Mesenchymal stem cell (in vitro differentiated cells and primary cell): ENCODE measurements at regions not wholly inside any gene's neighbourhood (a gene's known extent, or its start where the extent isn't known, plus 50 kb on each side); places are given as distances from the start of the nearest gene placed in this dataset.

ENCODE experiments used
- DNase-seq: peaks from one replicate; pipeline ENCODE4 v3.0.0-alpha.2; 2013
- H2AFZ ChIP-seq: one replicate; pipeline ENCODE4 v1.6.1; 2013; ENCODE audit warnings: low read depth, mild to moderate bottlenecking, control low read depth, inconsistent platforms, low read length, moderate library complexity
- H2AK5ac ChIP-seq: 2 replicates; pipeline ENCODE4 v1.6.1; 2013; ENCODE audit warnings: low read length, moderate library complexity, mild to moderate bottlenecking, inconsistent platforms; ENCODE audit not compliant: severe bottlenecking
- H2BK120ac ChIP-seq: one replicate; pipeline ENCODE4 v1.6.1; 2013; ENCODE audit warnings: low read depth, mild to moderate bottlenecking, inconsistent platforms, low read length, moderate library complexity
- H2BK12ac ChIP-seq, 2 experiments: one replicate each; pipeline ENCODE4 v1.6.1; 2013; ENCODE audit warnings: inconsistent platforms in 2 of 2, low read length in 2 of 2, mild to moderate bottlenecking in 2 of 2, moderate library complexity in 2 of 2, control low read depth in 1 of 2
- H2BK15ac ChIP-seq: one replicate; pipeline ENCODE4 v1.6.1; 2013; ENCODE audit warnings: mild to moderate bottlenecking, low read depth, inconsistent platforms; ENCODE audit not compliant: poor library complexity, severe bottlenecking
- H2BK5ac ChIP-seq: 2 replicates; pipeline ENCODE4 v1.6.1; 2013; ENCODE audit warnings: low read depth, mild to moderate bottlenecking, low read length, control low read depth, inconsistent platforms; ENCODE audit not compliant: poor library complexity, severe bottlenecking
- H3K14ac ChIP-seq, 2 experiments: one replicate each; pipeline ENCODE4 v1.6.1; 2013; ENCODE audit warnings: inconsistent platforms in 2 of 2, low read length in 2 of 2, control low read depth in 1 of 2, mild to moderate bottlenecking in 1 of 2, moderate library complexity in 1 of 2
- H3K18ac ChIP-seq, 2 experiments: one replicate each; pipeline ENCODE4 v1.6.1; 2013; ENCODE audit warnings: inconsistent platforms in 2 of 2, low read length in 2 of 2, control low read depth in 1 of 2, low read depth in 1 of 2, mild to moderate bottlenecking in 1 of 2
- H3K23ac ChIP-seq, 2 experiments: one replicate each; pipeline ENCODE4 v1.6.1; 2013; ENCODE audit warnings: inconsistent platforms in 2 of 2, low read length in 2 of 2, mild to moderate bottlenecking in 2 of 2, moderate library complexity in 2 of 2, control low read depth in 1 of 2
- H3K27ac ChIP-seq: 2 replicates; pipeline ENCODE4 v1.5.1; 2013; ENCODE audit warnings: mild to moderate bottlenecking, moderate library complexity, low read length, control low read depth, inconsistent platforms; ENCODE audit not compliant: poor library complexity, severe bottlenecking
- H3K27me3 ChIP-seq, 2 experiments: 2 replicates each; pipeline versions ENCODE4 v1.6.1 to v1.7.0; 2013; ENCODE audit warnings: low read length in 2 of 2, mild to moderate bottlenecking in 2 of 2, moderate library complexity in 2 of 2, control low read depth in 1 of 2, inconsistent platforms in 1 of 2; ENCODE audit not compliant: control insufficient read depth in 1 of 2, insufficient read depth in 1 of 2
- H3K36me3 ChIP-seq, 2 experiments: 2 replicates each; pipeline versions ENCODE4 v1.6.1 to v1.7.0; 2013; ENCODE audit warnings: low read length in 2 of 2, control low read depth in 1 of 2, inconsistent platforms in 1 of 2, low read depth in 1 of 2, mild to moderate bottlenecking in 1 of 2; ENCODE audit not compliant: insufficient read depth in 2 of 2, control insufficient read depth in 1 of 2
- H3K4ac ChIP-seq, 2 experiments: one replicate each; pipeline ENCODE4 v1.6.1; 2013; ENCODE audit warnings: inconsistent platforms in 2 of 2, low read length in 2 of 2, mild to moderate bottlenecking in 2 of 2, moderate library complexity in 2 of 2, control low read depth in 1 of 2, low read depth in 1 of 2
- H3K4me1 ChIP-seq: 2 replicates; pipeline ENCODE4 v1.6.1; 2013; ENCODE audit warnings: low read depth, low read length, control low read depth; ENCODE audit not compliant: control insufficient read depth, insufficient read depth
- H3K4me2 ChIP-seq: 2 replicates; pipeline ENCODE4 v1.6.1; 2013; ENCODE audit warnings: low read length, mild to moderate bottlenecking, inconsistent platforms; ENCODE audit not compliant: poor library complexity, severe bottlenecking
- H3K4me3 ChIP-seq, 2 experiments: 2 replicates each; pipeline versions ENCODE4 v1.5.1 to v1.7.0; 2013; ENCODE audit warnings: low read length in 2 of 2, mild to moderate bottlenecking in 2 of 2, control low read depth in 1 of 2, low read depth in 1 of 2; ENCODE audit not compliant: insufficient read depth in 1 of 2
- H3K79me1 ChIP-seq: replicated peaks from 2 replicates; pipeline ENCODE4 v1.6.1; 2013; ENCODE audit warnings: mild to moderate bottlenecking, control low read depth, low read length, inconsistent platforms; ENCODE audit not compliant: poor library complexity, severe bottlenecking
- H3K9ac ChIP-seq: 2 replicates; pipeline ENCODE4 v1.7.0; 2013; ENCODE audit warnings: mild to moderate bottlenecking, low read length, moderate library complexity
- H3K9me3 ChIP-seq: 2 replicates; pipeline ENCODE4 v1.7.0; 2013; ENCODE audit warnings: mild to moderate bottlenecking, low read length; ENCODE audit not compliant: control insufficient read depth
- H4K8ac ChIP-seq: one replicate; pipeline ENCODE4 v1.6.1; 2013; ENCODE audit warnings: inconsistent platforms, mild to moderate bottlenecking, low read length, moderate library complexity
- H4K91ac ChIP-seq: one replicate; pipeline ENCODE4 v1.6.1; 2013; ENCODE audit warnings: mild to moderate bottlenecking, low read length, inconsistent platforms
- WGBS: methylation state at CpG from one replicate; pipeline ENCODE4 v1.1.7; 2013; ENCODE audit warnings: mixed read lengths; 5-methylcytosine and 5-hydroxymethylcytosine counted together

GRCh38 chr6:51464956-51465355, 622.5 kb downstream of the PKHD1 start:
- H3K18ac ChIP-seq, result no peak overlapping the region
- H3K36me3 ChIP-seq, result no peaks in the 10 kb centered on the region
- H2BK120ac ChIP-seq, result no peak overlapping the region
- no peak overlapping the region for H2AK5ac ChIP-seq
- H2BK5ac ChIP-seq, result no peak overlapping the region
- no peak overlapping the region for H3K4ac ChIP-seq
- H2AFZ ChIP-seq, result no peak overlapping the region
- H3K4me3 ChIP-seq, result no peak overlapping the region
- H4K8ac ChIP-seq, result no peak overlapping the region
- H4K91ac ChIP-seq, result no peak overlapping the region
- H3K23ac ChIP-seq, result no peak overlapping the region
- no peak for DNase-seq
- H2BK12ac ChIP-seq, result no peak overlapping the region
- no peak overlapping the region for H3K4me2 ChIP-seq
- H3K4me1 ChIP-seq, result no peaks in the 10 kb centered on the region
- H3K9ac ChIP-seq, result no peak overlapping the region
- H2BK15ac ChIP-seq, result no peak overlapping the region
- WGBS, result 80% methylated on average over 1 of the region's 1 CpG
- no peak overlapping the region for H3K14ac ChIP-seq
- H3K79me1 ChIP-seq, result no peaks in the 10 kb centered on the region
- H3K27ac ChIP-seq, result no peak overlapping the region
- no peaks in the 10 kb centered on the region for H3K27me3 ChIP-seq
- H3K9me3 ChIP-seq, result no peaks in the 10 kb centered on the region

- no peak overlapping the region for H3K4me2 ChIP-seq
- 78% methylated on average over 8 of the region's 9 CpGs for WGBS
- DNase-seq, result no peak
These were observed 621.0 kb downstream of the PKHD1 start for GRCh38 chr6:51466427-51466826.

DNA sequence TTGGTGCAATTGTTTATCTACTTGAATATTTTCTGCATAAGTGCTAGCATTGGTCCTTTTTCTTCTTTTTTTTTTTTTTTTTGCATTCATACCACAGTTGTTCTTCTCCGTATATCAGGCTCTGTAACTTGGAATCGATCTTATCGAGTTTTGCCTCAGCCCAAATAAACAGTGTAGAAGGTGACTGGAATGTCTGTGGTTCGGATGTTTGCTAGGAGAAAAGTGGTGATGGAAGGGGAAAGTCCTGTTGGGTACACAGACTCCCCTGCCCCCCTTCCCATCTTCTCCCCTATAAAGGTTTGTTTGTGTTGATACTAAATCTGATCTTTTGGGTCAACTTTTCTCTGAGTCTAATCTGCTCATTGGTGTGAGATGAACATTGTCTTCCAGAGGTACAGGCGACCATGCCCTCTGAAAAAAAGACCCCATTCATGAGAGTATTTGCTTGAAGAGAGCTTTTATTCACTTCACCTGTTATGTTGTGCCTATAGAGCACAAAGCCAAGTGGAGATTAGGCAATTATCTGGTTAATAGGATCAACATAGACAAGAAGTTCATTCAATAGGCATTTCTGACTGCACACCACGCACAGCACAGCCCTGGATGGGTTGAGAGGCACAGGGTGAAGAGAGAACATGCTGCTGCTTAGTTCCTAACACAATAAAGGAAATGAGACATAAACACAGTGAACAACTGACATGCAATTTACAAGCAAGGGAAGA, 620.0 kb downstream of the PKHD1 start:
- H2BK12ac ChIP-seq, result no peak overlapping the region
- no peak overlapping the region for H2BK120ac ChIP-seq
- H3K27me3 ChIP-seq, result no peaks in the 10 kb centered on the region
- H3K23ac ChIP-seq, result no peak overlapping the region
- H3K27ac ChIP-seq, result no peak overlapping the region
- no peaks in the 10 kb centered on the region for H3K79me1 ChIP-seq
- DNase-seq, result no peak
- no peaks in the 10 kb centered on the region for H3K4me1 ChIP-seq
- no peak overlapping the region for H2BK15ac ChIP-seq
- H3K9me3 ChIP-seq, result no peaks in the 10 kb centered on the region
- H2AK5ac ChIP-seq, result no peak overlapping the region
- H4K8ac ChIP-seq, result no peak overlapping the region
- H3K9ac ChIP-seq, result no peak overlapping the region
- no peak overlapping the region for H2AFZ ChIP-seq
- H3K14ac ChIP-seq, result no peak overlapping the region
- no peaks in the 10 kb centered on the region for H3K36me3 ChIP-seq
- 63% methylated on average over 5 of the region's 6 CpGs for WGBS
- no peak overlapping the region for H3K4me2 ChIP-seq
- no peak overlapping the region for H3K18ac ChIP-seq
- H3K4ac ChIP-seq, result no peak overlapping the region
- H4K91ac ChIP-seq, result no peak overlapping the region
- no peak overlapping the region for H2BK5ac ChIP-seq
- H3K4me3 ChIP-seq, result no peak overlapping the region

More at GRCh38 chr6:51466427-51466826, 621.0 kb downstream of the PKHD1 start:
- Histone ChIP-seq H3K4me1 (no peaks in the 10 kb centered on the region), H4K8ac (no peak overlapping the region), H3K9me3 (no peaks in the 10 kb centered on the region), H3K4me3 (no peak overlapping the region), H2AFZ (no peak overlapping the region), H3K14ac (no peak overlapping the region), H3K23ac (no peak overlapping the region), H2BK12ac (no peak overlapping the region), H3K79me1 (no peaks in the 10 kb centered on the region), H3K36me3 (no peaks in the 10 kb centered on the region), H2BK5ac (no peak overlapping the region), H4K91ac (no peak overlapping the region), H2AK5ac (no peak overlapping the region), H3K4ac (no peak overlapping the region), H3K9ac (no peak overlapping the region), H2BK120ac (no peak overlapping the region), H3K27ac (no peak overlapping the region), H2BK15ac (no peak overlapping the region), H3K27me3 (no peaks in the 10 kb centered on the region), H3K18ac (no peak overlapping the region)

GRCh38 chr6:51468704-51469103, 618.7 kb downstream of the PKHD1 start:
- Histone ChIP-seq H3K4ac (no peak overlapping the region), H3K36me3 (no peaks in the 10 kb centered on the region), H3K14ac (no peak overlapping the region), H3K4me1 (no peaks in the 10 kb centered on the region), H2BK120ac (no peak overlapping the region), H3K4me2 (no peak overlapping the region), H3K23ac (no peak overlapping the region), H3K9me3 (no peaks in the 10 kb centered on the region), H3K18ac (no peak overlapping the region), H3K27me3 (no peaks in the 10 kb centered on the region), H2BK5ac (no peak overlapping the region), H4K91ac (no peak overlapping the region), H4K8ac (no peak overlapping the region), H3K9ac (no peak overlapping the region), H2AFZ (no peak overlapping the region), H2BK12ac (no peak overlapping the region), H3K79me1 (no peaks in the 10 kb centered on the region), H2BK15ac (no peak overlapping the region), H3K4me3 (no peak overlapping the region), H2AK5ac (no peak overlapping the region), H3K27ac (no peak overlapping the region)
- 69% methylated on average over 1 of the region's 3 CpGs for WGBS
- DNase-seq, result no peak
